Mesendoderm (in vitro differentiated cells): ENCODE measurements at regions not wholly inside any gene's neighbourhood (a gene's known extent, or its start where the extent isn't known, plus 50 kb on each side); places are given as distances from the start of the nearest gene placed in this dataset.

Source experiments
- DNase-seq: peaks from one replicate; pipeline ENCODE4 v3.0.0; 2013
- H2AK5ac ChIP-seq: 2 replicates; pipeline ENCODE4 v1.6.1; 2013; ENCODE audit warnings: low read length, inconsistent platforms
- H2BK120ac ChIP-seq: 2 replicates; pipeline ENCODE4 v1.6.1; 2013; ENCODE audit warnings: low read depth, mild to moderate bottlenecking, low read length, moderate library complexity, mixed read lengths
- H2BK15ac ChIP-seq: replicated peaks from 2 replicates; pipeline ENCODE4 v1.6.1; 2013; ENCODE audit warnings: low read depth, mild to moderate bottlenecking, moderate library complexity
- H2BK5ac ChIP-seq: 2 replicates; pipeline ENCODE4 v1.6.1; 2013; ENCODE audit warnings: low read length, inconsistent platforms
- H3K18ac ChIP-seq: 2 replicates; pipeline ENCODE4 v1.6.1; 2013; ENCODE audit warnings: mild to moderate bottlenecking, low read length, mixed read lengths
- H3K23ac ChIP-seq: one replicate; pipeline ENCODE4 v1.6.1; 2013; ENCODE audit warnings: low read length
- H3K27ac ChIP-seq: 2 replicates; pipeline ENCODE4 v1.5.1; 2013; ENCODE audit warnings: low read depth, mild to moderate bottlenecking, inconsistent platforms, low read length, moderate library complexity
- H3K27me3 ChIP-seq: 2 replicates; pipeline ENCODE4 v1.6.1; 2013; ENCODE audit warnings: low read length, control low read depth, mild to moderate bottlenecking, inconsistent platforms; ENCODE audit not compliant: insufficient read depth, poor library complexity
- H3K36me3 ChIP-seq: 2 replicates; pipeline ENCODE4 v1.6.1; 2013; ENCODE audit warnings: low read length, inconsistent platforms; ENCODE audit not compliant: control insufficient read depth, insufficient read depth
- H3K4ac ChIP-seq: one replicate; pipeline ENCODE4 v1.6.1; 2013; ENCODE audit warnings: low read depth, mild to moderate bottlenecking, low read length, moderate library complexity
- H3K4me1 ChIP-seq: 2 replicates; pipeline ENCODE4 v1.6.1; 2013; ENCODE audit warnings: low read depth, low read length, inconsistent platforms; ENCODE audit not compliant: control insufficient read depth
- H3K4me2 ChIP-seq: 2 replicates; pipeline ENCODE4 v1.6.1; 2013; ENCODE audit warnings: low read length
- H3K4me3 ChIP-seq: 2 replicates; pipeline ENCODE4 v1.5.1; 2013; ENCODE audit warnings: mild to moderate bottlenecking, low read length
- H3K56ac ChIP-seq: one replicate; pipeline ENCODE4 v1.6.1; 2013; ENCODE audit warnings: low read length
- H3K79me1 ChIP-seq: 2 replicates; pipeline ENCODE4 v1.6.1; 2013; ENCODE audit warnings: low read length, inconsistent platforms
- H3K79me2 ChIP-seq: 2 replicates; pipeline ENCODE4 v1.6.1; 2013; ENCODE audit warnings: mild to moderate bottlenecking, low read length; ENCODE audit not compliant: control insufficient read depth, insufficient read depth
- H3K9ac ChIP-seq: 2 replicates; pipeline ENCODE4 v1.6.1; 2013; ENCODE audit warnings: low read length, inconsistent platforms
- H4K5ac ChIP-seq: one replicate; pipeline ENCODE4 v1.6.1; 2013; ENCODE audit warnings: low read length
- H4K8ac ChIP-seq: one replicate; pipeline ENCODE4 v1.6.1; 2013; ENCODE audit warnings: low read depth, mild to moderate bottlenecking, control low read depth, low read length, moderate library complexity
- WGBS: extraction: QIAGEN DNeasy Blood & Tissue Kit; methylation state at CpG from one replicate; pipeline ENCODE4 v1.1.7; 2013; ENCODE audit warnings: low lambda C conversion rate, missing lambda C conversion rate; ENCODE audit not compliant: insufficient coverage; ENCODE audit errors: extremely low coverage; 5-methylcytosine and 5-hydroxymethylcytosine counted together

DNA sequence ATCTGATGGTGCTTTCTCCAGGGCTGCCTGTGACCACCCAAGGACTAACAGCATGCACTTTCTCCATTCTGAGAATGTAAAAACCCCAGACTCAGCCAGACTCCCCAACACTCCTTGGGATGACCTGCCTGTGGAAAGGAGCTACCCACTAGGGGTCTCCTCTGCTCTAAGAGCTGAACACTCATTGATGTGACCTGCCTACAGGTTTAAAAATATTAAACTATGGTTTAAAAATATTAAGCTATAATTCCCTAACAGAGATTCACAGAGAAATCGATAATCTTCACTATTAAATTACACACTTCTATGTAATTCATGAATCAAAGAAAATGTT is 696.2 kb upstream of the SLITRK5 start:
- Histone ChIP-seq H3K79me1 (no peaks in the 10 kb centered on the region), H3K4me3 (no peak overlapping the region), H3K18ac (no peak overlapping the region), H2BK120ac (no peak overlapping the region), H3K27ac (no peak overlapping the region), H3K79me2 (no peaks in the 10 kb centered on the region), H2BK15ac (no peak overlapping the region), H4K5ac (no peak overlapping the region), H3K4ac (no peak overlapping the region), H3K56ac (no peak overlapping the region), H3K36me3 (no peaks in the 10 kb centered on the region), H3K4me1 (peaks cover 2% of the 10 kb centered on the region), H2BK5ac (no peak overlapping the region), H3K4me2 (no peak overlapping the region), H2AK5ac (no peak overlapping the region), H3K27me3 (no peaks in the 10 kb centered on the region), H4K8ac (no peak overlapping the region), H3K23ac (no peak overlapping the region), H3K9ac (no peak overlapping the region)
- peak; percentile 79 for DNase-seq
- 100% methylated on average over 1 of the region's 1 CpG for WGBS

DNA sequence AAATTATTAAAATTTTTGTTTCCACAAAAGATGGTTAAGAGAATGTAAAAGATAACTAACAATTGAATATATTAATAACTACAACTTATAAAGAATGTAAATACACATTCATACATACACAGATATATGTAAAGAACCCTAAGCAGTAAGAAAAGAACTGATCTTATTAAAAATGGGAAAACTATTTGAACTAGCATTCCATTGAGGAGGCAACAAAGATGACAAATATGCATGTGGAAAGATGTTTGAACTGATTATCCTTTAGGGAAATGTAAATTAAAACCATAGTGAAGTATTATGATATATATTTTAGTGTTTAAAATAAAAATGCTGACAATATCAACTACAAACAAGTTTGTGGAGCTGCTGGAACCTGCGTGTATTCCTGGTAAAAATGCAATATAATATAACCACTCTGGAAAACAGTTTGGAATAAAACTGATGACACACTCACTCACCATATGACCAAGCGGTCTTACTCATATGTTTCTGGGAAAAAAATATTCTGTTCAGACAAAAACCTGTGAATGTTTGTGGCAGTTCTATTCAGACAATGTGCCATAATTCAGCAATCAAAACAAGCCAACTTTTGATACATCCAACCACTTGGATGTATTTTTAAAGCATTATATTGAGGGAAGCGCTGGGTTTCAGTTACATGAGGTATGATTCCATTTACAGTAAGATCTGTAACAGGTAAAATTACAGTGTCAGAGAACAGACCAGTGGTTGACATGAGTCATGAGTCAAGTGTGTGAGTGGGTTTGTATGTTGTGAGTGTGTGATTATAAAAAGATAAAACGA is 694.4 kb upstream of the SLITRK5 start:
- Histone ChIP-seq H3K27ac (no peak overlapping the region), H4K5ac (no peak overlapping the region), H4K8ac (no peak overlapping the region), H2BK120ac (no peak overlapping the region), H3K4me3 (no peak overlapping the region), H2BK15ac (peak overlapping the region; percentile 74), H3K4me2 (no peak overlapping the region), H3K18ac (peak overlapping the region; percentile 39), H3K79me2 (no peaks in the 10 kb centered on the region), H3K36me3 (no peaks in the 10 kb centered on the region), H3K9ac (no peak overlapping the region), H2AK5ac (no peak overlapping the region), H3K4ac (peak overlapping the region; percentile 16), H3K79me1 (no peaks in the 10 kb centered on the region), H3K27me3 (no peaks in the 10 kb centered on the region), H3K56ac (no peak overlapping the region), H2BK5ac (no peak overlapping the region), H3K23ac (no peak overlapping the region), H3K4me1 (peaks cover 2% of the 10 kb centered on the region)
- DNase-seq = no peak
- WGBS = 100% methylated on average over 1 of the region's 4 CpGs

DNA sequence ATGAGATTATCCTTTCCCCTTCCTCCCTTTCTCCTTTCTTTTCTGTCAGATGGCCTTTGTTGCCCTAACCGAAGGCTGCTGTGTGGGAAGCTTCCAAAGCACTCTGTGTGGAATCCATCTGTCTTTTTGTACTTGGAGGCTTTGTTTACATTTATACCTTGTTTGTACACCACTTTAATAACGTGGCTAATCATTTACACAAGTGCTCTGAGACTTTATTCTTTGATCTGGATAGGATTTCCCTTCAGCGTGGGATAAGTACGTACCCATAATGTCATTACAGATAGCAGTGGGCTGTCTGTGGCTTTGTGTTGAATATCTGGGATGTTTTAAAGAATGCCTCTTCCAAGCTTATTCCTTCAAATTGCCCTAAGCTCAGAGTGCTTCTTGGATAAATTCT is 684.7 kb upstream of the SLITRK5 start:
- peak; percentile 16 for DNase-seq
- Histone ChIP-seq H4K5ac (no peak overlapping the region), H3K4me3 (no peak overlapping the region), H3K79me2 (no peaks in the 10 kb centered on the region), H3K4me2 (no peak overlapping the region), H3K79me1 (no peaks in the 10 kb centered on the region), H3K36me3 (no peaks in the 10 kb centered on the region), H3K27me3 (no peaks in the 10 kb centered on the region), H3K4me1 (no peaks in the 10 kb centered on the region), H4K8ac (no peak overlapping the region), H3K23ac (no peak overlapping the region), H2BK5ac (no peak overlapping the region), H3K18ac (no peak overlapping the region), H2BK15ac (no peak overlapping the region), H3K27ac (no peak overlapping the region), H3K56ac (no peak overlapping the region), H2AK5ac (no peak overlapping the region), H3K9ac (no peak overlapping the region), H2BK120ac (no peak overlapping the region), H3K4ac (no peak overlapping the region)
- WGBS = no CpG with 5 or more reads among the region's 4 CpGs

DNA sequence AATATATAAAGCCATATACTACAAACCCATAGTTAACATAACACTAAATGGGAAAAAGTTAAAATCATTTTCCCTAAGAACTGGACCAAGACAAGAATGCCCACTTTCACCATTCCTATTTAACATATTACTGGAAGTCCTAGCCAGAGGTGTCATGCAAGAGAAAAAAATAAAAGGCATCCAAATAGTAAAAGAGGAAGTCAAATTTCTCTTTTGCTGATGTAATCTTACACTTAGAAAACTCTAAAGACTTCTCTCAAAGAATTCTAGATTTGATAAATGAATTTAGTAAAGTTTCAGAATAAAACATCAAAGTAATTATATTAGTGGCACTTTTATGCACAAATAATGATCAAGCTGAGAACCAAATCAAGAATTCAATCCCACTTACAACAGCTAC is 678.9 kb upstream of the SLITRK5 start:
- no peak overlapping the region for H2AK5ac ChIP-seq
- no peak overlapping the region for H3K9ac ChIP-seq
- no peak overlapping the region for H3K56ac ChIP-seq
- no peaks in the 10 kb centered on the region for H3K79me1 ChIP-seq
- no peak overlapping the region for H3K18ac ChIP-seq
- H3K36me3 ChIP-seq = no peaks in the 10 kb centered on the region
- H3K27ac ChIP-seq = no peak overlapping the region
- H3K79me2 ChIP-seq = no peaks in the 10 kb centered on the region
- H2BK5ac ChIP-seq = no peak overlapping the region
- no peak overlapping the region for H3K4me2 ChIP-seq
- no peak overlapping the region for H2BK15ac ChIP-seq
- no peak for DNase-seq
- no peak overlapping the region for H2BK120ac ChIP-seq
- no peak overlapping the region for H3K4me3 ChIP-seq
- no peaks in the 10 kb centered on the region for H3K4me1 ChIP-seq
- no peak overlapping the region for H4K8ac ChIP-seq
- no peak overlapping the region for H3K4ac ChIP-seq
- no peaks in the 10 kb centered on the region for H3K27me3 ChIP-seq
- no peak overlapping the region for H3K23ac ChIP-seq
- no peak overlapping the region for H4K5ac ChIP-seq

DNA sequence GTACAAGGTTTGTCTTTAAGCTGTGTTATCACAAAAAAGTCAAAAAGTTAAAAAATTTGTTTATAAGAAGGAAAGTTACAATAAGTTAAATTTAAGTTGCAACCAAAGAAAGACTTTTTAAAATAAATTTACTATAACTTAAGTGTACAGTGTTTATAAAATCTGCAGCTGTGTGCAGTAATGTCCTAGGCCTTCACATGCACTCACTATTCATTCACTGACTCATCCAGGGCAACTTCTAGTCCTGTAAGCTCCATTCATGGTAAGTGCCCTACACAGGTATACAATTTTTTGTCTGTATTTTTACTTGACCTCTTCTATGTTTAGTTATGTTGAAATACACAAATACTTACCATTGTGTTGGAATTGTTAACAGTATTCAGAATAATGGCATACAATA is 667.9 kb upstream of the SLITRK5 start:
- no peak overlapping the region for H3K4me3 ChIP-seq
- H2BK5ac ChIP-seq = no peak overlapping the region
- no peak overlapping the region for H3K4me2 ChIP-seq
- DNase-seq = no peak
- H3K79me2 ChIP-seq = no peaks in the 10 kb centered on the region
- H3K9ac ChIP-seq = no peak overlapping the region
- peaks cover 3% of the 10 kb centered on the region for H3K4me1 ChIP-seq
- no peak overlapping the region for H3K18ac ChIP-seq
- no peak overlapping the region for H3K4ac ChIP-seq
- no peak overlapping the region for H3K56ac ChIP-seq
- H3K27me3 ChIP-seq = no peaks in the 10 kb centered on the region
- H3K79me1 ChIP-seq = no peaks in the 10 kb centered on the region
- H2AK5ac ChIP-seq = no peak overlapping the region
- H3K36me3 ChIP-seq = no peaks in the 10 kb centered on the region
- no peak overlapping the region for H4K5ac ChIP-seq
- no peak overlapping the region for H3K27ac ChIP-seq
- no peak overlapping the region for H2BK120ac ChIP-seq
- H2BK15ac ChIP-seq = no peak overlapping the region
- no peak overlapping the region for H3K23ac ChIP-seq
- no peak overlapping the region for H4K8ac ChIP-seq

DNA sequence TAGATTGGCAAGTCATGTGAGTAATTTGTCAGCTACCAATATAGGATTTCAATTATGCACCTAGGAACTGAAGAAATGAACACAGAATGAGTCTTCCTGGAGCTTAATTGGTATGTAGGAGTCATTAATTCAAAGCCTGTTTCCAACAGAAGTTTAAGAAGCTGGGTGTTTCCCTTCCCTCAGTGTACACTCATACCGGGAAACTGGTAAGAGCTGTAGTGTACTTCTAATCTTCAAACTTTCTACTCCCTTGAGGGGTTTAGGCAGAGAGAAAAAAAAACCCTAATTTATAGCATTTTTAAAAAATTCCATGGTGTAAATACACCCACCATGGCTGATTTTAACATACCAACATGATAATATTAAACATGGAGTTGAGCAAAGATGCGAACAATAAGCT is 665.7 kb upstream of the SLITRK5 start:
- H3K27me3 ChIP-seq = no peaks in the 10 kb centered on the region
- no peak overlapping the region for H3K9ac ChIP-seq
- H2BK15ac ChIP-seq = no peak overlapping the region
- H3K23ac ChIP-seq = no peak overlapping the region
- no peak overlapping the region for H3K4ac ChIP-seq
- no CpG with 5 or more reads among the region's 2 CpGs for WGBS
- no peaks in the 10 kb centered on the region for H3K79me2 ChIP-seq
- H3K4me3 ChIP-seq = no peak overlapping the region
- H3K27ac ChIP-seq = no peak overlapping the region
- peaks cover 3% of the 10 kb centered on the region for H3K4me1 ChIP-seq
- H3K36me3 ChIP-seq = no peaks in the 10 kb centered on the region
- no peak overlapping the region for H3K4me2 ChIP-seq
- no peak overlapping the region for H4K8ac ChIP-seq
- H2BK120ac ChIP-seq = no peak overlapping the region
- no peak overlapping the region for H3K56ac ChIP-seq
- no peak overlapping the region for H3K18ac ChIP-seq
- H2AK5ac ChIP-seq = no peak overlapping the region
- H4K5ac ChIP-seq = no peak overlapping the region
- DNase-seq = no peak
- H2BK5ac ChIP-seq = no peak overlapping the region
- no peaks in the 10 kb centered on the region for H3K79me1 ChIP-seq
